GM10266 (cell line): ENCODE measurements at regions not wholly inside any gene's neighbourhood (a gene's known extent, or its start where the extent isn't known, plus 50 kb on each side); places are given as distances from the start of the nearest gene placed in this dataset.

Source experiments
- DNase-seq: peaks from one replicate; pipeline ENCODE4 v3.0.0; 2012; ENCODE audit errors: extremely low spot score
- TF ChIP-seq, protein P1 (sequence below): IDR thresholded peaks from 2 replicates; pipeline ENCODE4 v1.5.1; 2012; ENCODE audit warnings: mild to moderate bottlenecking, low read depth; ENCODE audit not compliant: control insufficient read depth, insufficient read depth; ENCODE audit errors: missing control alignments

DNA sequence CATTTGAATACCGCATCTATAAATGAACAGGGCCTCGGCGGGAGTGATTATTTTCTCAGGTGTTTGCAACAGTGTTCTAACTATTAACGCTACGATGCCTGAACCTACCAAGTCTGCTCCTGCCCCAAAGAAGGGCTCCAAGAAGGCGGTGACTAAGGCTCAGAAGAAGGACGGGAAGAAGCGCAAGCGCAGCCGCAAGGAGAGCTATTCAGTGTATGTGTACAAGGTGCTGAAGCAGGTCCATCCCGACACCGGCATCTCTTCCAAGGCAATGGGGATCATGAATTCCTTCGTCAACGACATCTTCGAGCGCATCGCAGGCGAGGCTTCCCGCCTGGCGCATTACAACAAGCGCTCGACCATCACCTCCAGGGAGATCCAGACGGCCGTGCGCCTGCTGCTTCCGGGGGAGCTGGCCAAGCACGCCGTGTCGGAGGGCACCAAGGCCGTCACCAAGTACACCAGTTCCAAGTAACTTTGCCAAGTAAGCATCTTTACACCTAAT is 70.9 kb downstream of the HFE start:
- TF ChIP-seq, protein P1, sequence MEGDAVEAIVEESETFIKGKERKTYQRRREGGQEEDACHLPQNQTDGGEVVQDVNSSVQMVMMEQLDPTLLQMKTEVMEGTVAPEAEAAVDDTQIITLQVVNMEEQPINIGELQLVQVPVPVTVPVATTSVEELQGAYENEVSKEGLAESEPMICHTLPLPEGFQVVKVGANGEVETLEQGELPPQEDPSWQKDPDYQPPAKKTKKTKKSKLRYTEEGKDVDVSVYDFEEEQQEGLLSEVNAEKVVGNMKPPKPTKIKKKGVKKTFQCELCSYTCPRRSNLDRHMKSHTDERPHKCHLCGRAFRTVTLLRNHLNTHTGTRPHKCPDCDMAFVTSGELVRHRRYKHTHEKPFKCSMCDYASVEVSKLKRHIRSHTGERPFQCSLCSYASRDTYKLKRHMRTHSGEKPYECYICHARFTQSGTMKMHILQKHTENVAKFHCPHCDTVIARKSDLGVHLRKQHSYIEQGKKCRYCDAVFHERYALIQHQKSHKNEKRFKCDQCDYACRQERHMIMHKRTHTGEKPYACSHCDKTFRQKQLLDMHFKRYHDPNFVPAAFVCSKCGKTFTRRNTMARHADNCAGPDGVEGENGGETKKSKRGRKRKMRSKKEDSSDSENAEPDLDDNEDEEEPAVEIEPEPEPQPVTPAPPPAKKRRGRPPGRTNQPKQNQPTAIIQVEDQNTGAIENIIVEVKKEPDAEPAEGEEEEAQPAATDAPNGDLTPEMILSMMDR = no peak
- DNase-seq = no peak

DNA sequence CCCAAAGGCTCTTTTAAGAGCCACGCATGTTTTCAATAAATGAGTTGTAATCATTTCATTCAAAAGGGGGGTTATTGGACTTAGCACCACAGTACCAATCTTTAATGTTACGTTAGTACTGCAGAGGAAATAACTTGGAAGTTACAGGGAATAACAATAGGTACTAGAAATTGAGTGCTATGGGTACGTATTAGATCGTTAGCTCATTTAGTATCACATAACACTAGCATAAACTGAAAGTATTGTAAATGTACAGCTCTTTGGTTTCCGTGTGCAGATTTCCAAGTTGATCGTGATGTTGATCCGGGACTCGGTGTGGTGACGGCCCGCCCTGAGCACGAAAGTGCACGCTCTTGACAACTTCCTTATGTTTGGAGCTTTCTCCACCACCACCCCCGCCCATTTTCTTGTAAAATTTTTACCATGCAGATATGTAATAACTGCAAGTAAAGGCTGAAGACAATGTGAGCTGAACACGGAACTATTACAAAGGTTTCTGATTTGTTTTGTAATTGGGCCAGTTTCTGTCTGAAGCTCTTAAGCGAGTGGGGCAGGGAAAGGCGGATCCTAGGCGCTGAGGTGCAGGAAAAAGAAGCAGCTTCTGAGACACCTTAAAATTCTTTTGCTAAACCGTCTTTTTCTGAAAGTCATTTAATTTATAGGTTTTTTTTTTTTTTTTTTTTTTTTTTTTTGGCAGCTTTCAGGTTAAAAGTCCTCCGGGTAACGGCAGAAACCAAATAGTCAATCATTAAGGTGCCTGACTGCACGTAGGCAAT is 71.5 kb downstream of the HFE start:
- TF ChIP-seq, protein P1 = no peak
- DNase-seq = no peak

DNA sequence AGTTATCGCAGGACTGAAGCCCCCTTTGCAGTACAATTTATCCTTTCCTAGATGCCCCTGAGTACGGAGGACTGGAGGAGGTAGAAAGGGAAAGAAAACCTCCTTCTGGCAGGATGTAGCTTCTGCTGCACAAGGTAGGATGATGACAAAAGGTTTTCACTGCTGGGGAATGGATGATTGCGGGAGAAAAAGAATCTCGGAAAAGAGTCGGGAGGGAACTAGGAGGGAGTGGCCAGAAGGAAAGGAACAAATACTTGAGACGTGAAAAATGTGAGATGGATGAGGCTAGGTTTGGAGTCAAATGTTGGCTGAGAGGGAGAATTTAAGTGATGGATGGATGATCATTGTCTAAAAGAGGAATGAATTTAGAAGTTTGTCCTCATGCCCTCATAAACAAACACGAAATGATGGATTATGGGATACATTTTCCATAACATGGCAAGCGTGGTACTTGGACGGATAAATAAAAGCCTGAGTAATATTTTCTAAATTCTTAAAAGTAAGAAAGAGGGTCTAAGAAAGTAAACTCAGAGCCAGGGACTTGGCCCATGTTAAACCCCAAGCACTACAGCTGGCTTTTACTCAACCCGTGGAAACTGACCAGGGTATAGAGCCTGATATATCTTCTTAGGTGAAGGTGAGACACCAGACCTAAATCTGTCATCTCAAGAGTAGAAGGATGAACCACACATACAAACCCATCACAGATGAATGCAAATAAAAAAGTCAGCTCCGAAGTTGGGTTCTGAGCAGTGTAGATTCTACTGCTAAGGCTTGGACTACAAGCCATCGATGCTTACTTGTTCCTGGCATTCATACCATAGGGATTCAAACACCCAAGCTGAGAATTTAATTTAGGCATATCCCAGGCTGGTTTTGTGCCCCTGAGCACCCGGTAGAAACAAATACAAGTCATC is 72.4 kb downstream of the HFE start:
- TF ChIP-seq, protein P1 = no peak
- no peak for DNase-seq

DNA sequence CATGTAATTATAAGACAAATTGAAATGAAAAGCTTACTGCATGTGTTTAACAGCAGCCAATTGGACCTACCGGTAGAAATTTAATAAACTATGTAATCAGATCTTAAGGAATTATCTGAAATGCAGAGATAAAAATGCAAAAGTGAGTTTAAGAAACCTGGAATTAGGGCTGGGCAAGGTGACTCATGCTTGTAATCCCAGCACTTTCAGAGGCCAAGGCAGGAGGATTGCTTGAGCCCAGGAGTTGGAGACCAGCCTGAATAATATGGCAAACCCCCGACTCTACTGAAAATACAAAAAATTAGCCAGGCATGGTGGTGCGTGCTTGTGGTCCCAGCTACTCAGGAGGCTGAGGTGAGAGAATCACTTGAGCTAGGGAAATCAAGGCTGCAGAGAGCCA is 74.1 kb downstream of the HFE start:
- TF ChIP-seq, protein P1 = no peak
- DNase-seq = no peak

DNA sequence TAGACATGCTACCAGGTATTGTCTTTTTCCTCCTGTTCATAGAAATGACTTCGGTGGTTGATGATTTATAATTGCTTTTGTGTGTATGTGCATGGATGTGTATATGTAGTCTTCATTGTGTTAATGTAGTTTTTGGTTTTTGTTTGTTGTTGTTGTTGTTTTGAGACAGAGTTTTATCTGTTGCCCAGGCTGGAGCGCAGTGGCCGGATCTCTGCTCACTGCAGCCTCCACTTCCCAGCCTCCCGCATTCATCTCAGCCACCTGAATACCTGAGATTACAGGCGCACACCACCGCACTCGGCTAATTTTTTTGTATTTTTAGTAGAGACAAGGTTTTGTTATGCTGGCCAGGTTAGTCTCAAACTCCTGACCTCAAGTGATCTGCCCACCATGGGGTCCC is 75.2 kb downstream of the HFE start:
- no peak for DNase-seq
- TF ChIP-seq, protein P1 = no peak

DNA sequence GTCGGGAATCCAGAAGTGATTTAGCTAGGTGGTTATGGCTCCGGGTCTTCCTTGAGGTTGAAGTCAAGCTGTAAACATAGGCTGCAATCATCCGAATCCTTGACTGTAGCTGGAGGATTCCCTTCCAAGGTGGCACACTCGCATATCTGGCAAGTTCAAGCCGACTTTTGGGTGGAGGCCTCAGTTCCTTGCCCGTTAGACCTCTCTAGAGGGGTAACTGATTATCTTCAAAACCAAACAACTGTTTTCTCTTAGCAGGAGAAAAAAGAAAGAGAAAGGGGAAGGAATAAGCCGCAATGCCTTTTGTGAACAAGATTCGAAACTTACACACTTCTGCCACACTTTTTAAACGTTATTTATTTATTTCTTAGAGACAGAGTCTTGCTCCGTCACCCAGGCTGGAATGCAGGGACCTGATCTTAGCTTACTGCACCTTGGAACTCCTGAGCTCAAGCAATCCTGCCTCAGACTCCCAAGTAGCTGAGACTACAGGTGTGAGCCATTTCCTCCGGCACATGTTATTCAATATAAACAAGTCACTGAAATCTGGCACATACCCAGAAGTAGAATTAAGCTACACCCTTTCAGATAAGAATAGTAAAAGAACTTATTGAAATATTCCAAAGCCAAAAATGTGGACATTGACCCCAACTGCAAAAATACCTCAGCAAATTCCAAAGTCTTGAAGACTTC is 76.3 kb downstream of the HFE start:
- TF ChIP-seq, protein P1 = no peak
- no peak for DNase-seq

DNA sequence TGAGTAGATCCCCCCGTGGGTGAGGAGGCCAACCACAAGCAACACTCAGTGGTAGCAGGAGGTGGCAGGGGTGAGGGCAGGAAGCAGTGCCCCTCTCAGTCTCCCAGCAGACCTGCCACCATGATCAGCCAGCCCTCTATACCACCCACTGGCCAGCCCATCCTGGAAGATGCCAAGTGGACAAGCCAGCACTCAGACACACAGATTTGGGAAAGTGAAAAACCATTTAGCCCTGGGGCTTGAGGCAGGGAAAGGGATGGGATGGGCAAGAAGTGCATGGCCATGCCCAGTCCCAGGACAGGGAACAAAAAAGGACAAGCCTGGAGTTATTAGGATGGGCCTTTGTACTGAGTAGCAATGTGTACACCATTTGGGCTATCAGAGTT is 76.9 kb downstream of the HFE start:
- TF ChIP-seq, protein P1 = no peak

More for the DNA sequence above, 76.9 kb downstream of the HFE start:
- no peak for DNase-seq
